GM21528 (cell line): ENCODE measurements at regions not wholly inside any gene's neighbourhood (a gene's known extent, or its start where the extent isn't known, plus 50 kb on each side); places are given as distances from the start of the nearest gene placed in this dataset.

ENCODE experiments used
- ATAC-seq: cut with Tn5 transposase; IDR thresholded peaks from one replicate; pipeline ENCODE4 v1.9.1; 2021; ENCODE audit warnings: mild to moderate bottlenecking, moderate library complexity; ENCODE audit not compliant: unreplicated experiment, low FRiP score

DNA sequence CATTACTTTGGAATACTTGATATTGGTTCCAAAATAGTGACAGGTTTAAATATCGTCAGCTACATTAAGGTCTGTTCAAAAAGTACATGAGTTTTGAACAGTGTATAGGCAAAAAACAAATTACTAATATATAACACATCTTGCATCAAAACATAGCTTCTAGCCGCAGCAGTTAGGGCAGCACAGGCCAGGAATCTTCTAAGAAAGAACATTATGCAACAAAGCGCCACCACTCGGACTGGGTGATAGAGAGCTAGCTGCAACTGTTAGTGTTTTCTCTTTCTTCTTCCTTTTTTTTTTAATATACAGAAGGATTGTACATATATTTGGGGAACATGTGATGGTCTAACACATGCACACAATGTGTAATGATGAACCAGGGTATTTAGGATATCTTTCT is 504.5 kb downstream of the NR2F1-AS1 start:
- no peak for ATAC-seq

DNA sequence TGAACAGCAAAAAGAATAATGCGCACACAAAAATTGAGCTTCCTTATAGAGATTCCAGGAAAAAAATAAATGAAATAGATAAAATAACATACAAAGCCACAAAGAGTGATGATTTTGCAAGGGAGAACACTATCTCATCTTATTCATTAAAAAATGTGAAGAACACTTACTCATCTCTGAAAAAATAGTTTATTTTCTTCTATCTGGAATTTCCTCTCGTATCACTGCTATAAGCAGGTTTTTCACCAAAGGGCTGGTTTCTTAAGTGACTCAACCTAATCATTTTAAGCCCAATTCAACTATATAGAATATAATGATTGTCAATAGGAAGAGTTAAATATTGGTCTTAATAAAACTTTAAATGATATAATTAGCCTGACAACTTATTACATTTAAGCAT is 504.9 kb downstream of the NR2F1-AS1 start:
- ATAC-seq = no peak

DNA sequence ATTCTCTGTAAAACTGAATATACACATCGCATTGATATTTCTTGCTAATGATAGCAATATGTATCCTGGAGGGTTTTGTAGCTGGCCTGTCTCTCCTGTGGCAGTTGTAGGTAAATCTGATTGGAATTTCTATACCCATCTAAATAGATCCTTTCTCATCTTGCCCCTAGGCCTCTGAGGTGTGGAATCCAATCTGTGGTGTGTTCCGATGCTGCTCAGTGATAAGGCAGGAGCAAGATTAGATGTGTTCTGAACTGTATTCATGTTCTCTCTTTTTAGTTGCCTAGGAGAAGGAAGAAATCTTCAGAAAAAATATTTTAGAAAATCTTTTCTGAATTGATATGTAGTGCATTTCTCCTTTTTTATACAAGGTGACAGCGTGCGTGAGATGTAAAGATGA is 507.5 kb downstream of the NR2F1-AS1 start:
- ATAC-seq = no peak

DNA sequence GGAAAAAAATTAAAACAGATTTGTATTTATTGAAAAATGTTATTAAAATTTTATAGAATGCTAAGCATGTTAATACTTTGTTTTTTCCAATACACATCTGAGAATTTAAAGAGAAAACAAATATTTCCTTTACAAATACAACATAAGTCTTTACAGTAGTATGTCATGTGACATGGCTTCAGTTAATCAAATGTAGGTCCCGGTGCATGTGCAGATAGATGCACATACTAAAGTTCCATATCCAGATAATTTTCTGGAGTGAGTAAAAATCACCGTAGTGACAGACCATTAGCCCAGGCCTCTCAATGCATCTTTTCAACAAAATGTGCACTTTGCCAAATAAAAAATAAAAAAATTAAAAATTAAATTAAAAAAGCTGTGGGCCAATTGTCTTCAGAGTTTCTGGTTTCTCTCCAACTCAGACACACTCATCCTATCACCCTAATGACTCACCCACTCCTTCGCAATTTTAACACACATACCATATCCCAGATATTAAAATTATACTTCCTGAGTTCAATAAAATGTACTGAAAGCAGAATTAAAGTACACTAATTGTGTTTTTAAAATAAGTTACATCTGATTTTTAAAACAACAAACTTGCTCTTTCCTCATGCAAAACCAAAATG is 508.1 kb downstream of the NR2F1-AS1 start:
- no peak for ATAC-seq

DNA sequence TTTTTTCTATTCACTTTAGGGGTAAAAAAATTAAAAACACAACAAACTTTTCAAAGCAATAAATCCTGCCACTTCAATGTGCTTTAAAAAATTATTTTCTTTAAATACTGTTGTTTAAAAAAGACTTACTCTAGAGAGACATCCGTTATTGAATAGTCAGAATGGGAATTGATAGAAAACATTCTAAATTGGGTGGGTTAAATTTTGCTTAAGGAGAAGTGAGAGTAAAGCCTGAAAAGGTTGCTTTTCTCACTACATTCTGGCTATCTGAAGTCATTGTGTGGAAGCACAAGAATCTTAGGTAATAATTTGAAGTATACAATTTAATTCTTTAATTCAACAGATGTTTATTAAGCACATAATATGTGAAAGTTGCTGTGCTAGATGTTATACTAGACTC is 509.3 kb downstream of the NR2F1-AS1 start:
- ATAC-seq = no peak

DNA sequence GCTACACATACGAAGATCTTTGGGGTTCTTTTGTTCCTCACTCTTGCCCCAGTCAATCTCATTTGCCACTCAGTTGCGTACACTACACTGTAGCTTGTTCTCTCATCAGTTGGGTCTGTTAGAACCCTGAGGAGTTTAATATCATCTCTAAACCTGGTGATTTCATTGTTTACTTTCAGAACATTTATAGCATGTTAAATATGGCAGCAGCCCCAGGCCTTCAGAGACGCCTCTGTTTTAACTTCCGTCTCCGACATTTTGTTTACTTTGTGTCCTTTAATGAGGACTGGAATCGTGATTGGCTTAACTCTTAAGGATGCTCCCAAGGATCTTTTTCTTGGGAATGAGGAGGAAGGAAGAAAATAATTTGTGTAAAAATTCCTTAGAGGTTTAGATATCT is 510.1 kb downstream of the NR2F1-AS1 start:
- ATAC-seq = no peak

DNA sequence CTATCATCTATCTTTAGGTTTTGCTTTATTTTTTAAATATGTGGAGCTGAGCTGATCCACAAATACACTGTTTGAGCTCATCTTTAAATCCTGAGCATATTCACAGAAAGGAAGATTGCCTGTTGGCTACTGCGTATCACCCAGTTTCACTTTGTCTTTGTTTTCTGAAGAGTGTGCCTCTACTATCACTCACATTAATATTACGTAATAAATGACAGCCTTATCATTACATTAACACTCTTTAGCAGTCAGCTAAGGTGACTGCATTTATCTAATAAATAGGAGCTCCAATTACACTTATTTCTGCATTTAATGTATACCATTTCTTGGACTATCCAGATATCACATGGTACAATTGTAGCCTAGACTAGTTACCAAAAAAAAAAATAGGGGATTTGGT is 511.7 kb downstream of the NR2F1-AS1 start:
- ATAC-seq = no peak

DNA sequence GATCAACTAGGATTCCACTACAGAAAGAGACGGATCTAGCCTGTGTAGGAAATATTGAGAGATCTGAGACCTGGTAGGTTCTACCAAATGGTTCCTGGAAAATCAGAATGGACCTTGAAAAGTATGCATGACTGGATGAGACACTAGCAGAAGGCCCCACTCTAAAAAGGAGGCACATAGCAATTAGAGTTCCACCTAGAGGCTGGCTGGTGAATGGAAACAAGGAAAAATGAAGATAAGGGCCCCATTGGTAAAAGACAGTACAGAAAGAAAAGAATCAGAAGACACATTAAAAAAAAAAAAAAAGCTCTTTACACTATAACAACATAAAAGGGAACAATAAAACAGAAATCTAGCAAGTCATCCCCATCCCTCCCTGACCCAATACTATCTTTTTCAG is 518.5 kb downstream of the NR2F1-AS1 start:
- ATAC-seq = no peak

DNA sequence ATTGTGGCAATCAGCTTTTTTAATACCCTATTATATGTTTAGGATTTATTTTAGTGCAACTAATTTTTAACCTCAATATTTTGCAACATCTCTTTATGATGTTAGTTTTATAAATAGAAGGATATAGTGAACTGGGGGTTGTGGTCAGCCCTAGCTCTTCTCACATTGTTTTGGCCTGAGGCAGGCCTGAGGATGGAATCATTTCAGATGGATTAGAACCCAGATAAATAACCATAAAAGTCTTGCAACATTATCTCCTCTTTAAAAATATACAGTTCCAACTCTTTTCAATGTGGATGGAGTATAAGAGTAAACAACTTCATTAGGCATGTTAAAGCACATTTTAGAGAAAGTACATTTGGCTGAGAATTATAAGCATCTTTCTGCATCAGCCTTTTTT is 522.7 kb downstream of the NR2F1-AS1 start:
- ATAC-seq = no peak

DNA sequence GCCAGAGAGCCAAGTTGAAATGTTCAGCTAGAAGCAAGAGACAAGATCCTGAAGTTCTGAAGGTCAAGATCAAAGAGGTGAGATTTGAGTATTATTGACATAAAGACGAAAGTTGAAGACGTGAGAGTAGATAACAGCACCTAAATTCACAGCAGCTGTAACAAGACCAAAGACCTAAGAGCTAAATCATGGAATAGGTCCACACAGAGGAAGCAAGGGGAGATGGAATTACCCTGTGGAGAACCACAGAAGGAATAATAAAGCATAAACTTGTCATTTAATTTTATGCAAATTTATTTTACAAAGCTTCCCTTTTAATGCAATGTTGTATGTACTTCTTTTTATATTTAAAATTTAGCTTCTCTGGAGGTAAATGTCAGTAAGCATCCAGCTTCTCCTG is 523.7 kb downstream of the NR2F1-AS1 start:
- no peak for ATAC-seq

DNA sequence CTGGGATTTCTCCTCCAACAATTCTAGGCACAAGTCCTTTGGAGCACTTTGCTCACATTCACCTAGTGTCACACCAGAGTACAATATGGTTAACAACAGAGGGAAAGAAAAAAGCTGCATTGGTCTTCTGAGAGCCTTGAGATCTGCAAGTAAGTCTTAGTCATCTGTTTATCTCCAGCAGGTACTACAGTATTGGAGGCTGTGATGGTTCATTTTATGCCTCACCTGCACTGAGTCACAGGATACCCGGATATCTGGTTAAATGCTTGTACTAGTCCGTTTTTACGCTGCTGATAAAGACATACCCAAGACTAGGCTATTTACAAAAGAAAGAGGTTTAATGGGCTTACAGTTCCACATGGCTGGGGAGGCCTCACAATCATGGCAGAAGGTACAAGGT is 525.0 kb downstream of the NR2F1-AS1 start:
- ATAC-seq = no peak

DNA sequence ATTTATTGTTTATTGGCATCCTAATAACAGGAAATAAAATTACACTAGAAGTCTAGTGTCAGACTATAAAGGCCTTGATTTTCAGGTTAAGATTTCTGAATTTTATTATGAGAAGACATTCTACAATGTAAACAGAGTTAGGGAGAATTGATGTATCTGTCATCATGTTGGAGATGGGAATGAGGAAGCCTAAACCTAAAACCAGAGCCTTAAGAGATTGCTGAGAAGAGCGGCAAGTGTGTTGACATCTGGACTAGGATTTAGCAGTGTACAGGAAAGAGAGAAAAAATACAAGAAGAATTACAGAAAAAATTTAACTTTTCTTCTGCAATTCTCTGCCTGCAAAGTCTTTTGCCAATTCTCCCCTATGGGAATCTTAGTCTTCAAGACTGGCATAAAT is 525.5 kb downstream of the NR2F1-AS1 start:
- no peak for ATAC-seq

DNA sequence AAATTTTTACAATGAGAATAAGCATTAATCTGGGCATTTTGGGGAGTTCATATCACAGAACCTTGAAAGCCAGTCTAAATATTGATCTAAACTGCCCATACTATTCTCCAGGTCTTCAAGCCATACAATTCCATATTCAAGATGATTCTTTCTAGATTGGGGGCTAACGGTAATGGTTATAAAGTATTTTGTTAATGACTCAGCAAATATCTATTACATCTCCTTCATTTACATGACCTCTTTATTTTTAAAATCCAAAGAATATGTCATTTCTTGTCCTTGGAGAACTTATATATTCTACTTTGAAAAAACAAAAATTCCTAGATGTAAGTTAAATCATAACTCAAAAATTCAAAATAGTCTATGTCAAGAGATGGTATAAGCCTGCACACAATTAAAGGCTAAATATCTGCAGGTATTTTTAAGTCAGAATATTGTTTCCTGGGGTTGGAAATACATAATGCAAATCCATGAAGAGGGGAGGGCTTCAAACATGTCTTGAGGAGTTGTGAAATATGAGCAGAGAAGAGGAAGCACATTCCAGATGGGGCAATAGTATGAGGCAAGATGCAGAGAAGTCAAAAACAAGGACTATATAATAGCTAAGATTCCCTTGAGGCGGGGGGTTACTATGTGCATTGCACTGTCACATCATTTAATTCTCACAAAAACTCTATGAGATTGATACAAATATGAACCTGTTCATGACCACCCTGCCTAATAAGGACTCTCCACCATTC is 526.4 kb downstream of the NR2F1-AS1 start:
- ATAC-seq = no peak

DNA sequence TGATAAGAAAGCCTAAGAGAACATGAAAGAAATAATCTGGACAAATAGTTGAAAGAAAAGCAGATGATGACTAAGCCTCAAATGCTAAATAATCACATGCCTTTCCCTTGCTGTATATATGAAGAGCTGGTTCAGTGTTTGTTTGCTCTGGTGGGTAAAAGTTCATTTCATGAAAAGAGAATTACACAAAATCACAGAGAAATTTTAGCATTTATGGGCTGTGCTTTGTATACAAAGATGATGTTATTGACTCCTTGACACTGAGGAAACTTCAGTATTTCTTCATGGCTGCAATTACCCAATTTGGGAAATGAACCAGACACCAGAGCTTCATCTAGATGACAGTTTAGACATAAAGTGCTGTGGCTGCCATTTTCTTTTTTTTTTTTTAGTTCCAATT is 527.2 kb downstream of the NR2F1-AS1 start:
- ATAC-seq = no peak

DNA sequence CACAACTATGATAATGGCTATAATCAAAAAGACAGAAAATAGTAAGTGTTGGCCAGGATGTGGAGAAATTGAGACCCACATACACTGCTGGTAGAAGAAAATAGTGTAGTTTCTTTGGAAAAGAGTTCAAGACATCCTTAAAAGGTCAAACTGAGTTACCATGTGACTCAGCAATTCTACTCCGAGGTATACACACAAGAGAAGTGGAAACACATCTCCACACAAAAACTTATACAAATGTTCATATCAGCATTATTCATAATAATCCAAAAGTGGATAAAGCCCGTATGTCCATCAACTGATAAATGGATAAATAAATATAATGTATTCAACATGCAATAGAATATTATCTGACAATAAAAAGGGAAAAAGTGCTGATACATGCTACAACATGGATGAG is 532.2 kb downstream of the NR2F1-AS1 start:
- ATAC-seq = no peak

DNA sequence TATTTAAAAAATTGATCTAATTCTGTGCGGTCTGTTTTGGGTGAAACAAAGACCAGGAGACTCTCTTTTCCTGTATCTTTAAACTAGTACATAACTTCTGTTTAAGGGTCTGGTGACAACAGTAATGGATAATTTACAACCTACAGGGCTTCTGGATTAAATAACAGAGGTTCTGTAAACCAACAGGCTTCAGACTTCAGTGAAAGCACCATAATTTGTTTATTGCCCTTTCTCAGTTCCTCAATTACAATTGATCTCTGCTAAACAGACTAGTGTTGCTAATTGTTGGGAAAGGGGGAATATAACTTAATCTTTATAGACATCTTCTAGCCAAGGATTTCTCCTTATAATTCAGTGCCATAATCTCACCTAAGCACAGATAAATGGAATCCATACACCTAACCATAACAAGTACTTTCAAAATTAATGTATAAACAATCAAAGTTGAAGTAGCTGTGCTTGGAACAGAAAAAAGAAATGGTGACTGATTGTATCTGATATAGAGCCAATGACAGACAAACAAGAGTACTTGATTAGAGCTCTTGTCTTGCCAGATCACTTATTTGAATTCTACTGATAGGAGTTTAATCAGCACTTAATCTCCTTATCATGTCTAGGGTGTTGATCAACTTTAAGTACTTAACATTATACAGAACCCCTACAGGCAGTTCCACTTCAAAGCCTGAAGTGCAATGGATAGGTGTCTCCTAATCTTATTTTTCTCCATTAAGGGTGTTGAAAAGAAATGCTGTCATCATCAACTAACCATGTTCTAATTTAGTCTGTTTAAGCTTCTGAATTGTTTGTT is 536.0 kb downstream of the NR2F1-AS1 start:
- ATAC-seq = no peak

DNA sequence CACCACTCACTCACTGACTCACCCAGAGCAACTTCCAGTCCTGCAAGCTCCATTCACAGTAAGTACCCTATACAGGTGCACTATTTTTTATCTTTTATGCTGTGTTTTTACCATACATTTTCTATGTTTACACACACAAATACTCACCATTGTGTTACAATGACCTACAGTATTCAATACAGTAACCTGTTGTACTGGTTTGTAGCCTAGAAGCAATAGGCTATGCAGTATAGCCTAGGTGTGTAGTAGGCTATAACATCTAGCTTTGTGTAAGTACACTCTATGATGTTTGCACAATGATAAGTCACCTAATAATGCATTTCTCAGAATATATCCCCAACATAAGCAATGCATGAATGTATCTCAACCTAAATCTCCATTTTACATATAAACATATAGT is 541.1 kb downstream of the NR2F1-AS1 start:
- no peak for ATAC-seq

DNA sequence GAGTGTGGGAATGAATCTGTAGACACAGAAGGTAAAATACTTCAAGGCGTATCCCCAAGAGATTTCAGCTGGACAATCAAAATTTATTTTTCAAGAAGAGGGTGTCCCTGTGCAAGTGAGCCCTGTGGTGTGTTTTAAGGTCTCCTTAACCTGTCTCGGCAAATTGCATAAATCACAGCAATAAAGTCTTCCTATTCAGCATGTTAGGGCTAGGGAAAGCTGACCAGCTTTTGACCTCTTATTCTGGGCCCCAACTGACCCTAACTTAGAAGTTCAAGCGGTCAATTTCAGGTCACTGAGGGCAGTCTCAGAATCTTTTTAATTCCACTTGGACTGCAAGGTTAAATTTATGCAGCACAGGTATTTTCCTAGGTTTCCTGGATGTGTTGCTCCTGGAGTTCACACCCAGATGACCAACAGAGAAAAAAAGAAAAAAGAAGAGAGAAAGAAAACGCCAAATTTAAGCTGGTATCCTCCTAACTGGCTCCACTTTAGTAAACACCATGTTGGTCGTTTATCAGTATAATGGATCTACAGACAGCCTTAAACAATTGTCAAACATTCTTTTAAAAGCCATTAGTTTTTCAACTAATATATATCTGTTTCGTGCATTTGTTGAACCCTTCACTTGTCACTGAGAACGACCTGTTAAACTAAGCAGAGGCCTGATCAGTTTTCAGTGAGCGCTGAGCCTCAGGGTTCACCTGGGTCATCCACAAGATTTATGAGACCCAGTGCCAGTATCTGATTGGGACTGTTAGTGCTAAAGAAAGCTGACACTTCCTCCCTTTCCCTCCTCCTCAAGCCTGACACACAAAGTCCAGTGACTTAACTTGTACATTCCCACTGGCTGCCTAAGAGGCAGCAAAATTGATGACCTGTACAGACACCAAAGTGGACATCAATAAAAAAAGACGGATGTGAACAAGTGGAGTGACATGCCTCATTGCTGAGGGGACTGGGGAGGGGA is 546.1 kb downstream of the NR2F1-AS1 start:
- ATAC-seq = no peak

DNA sequence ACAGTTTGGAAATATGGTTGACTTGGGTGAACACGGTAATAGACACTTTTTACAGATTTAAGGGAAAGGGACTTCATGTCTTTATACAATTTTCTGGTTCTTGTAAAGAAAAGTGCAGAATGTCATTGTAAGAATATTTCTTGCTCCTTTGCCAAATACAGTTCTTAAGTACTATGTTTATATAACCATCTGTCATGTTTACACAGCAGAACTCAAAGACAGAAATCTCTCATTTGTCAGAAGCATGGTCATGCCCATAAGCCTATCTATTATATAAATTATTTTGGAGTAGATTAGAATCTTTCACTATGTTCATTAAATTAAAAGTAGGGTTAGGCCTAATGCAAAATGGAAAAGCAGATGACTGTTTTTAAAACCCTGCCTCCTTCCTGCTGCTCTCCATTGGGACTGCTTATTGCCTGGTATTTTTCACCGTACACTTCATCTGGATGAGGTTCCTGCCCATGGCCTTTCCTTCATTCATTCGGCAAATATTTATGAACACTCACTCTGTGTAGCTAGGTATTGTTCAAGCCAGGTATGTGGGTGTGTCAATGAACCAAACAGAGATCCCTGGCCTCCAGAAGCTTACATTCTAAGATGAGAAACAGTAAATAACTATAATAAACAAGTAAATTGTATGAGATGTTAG is 558.1 kb downstream of the NR2F1-AS1 start:
- ATAC-seq = no peak

DNA sequence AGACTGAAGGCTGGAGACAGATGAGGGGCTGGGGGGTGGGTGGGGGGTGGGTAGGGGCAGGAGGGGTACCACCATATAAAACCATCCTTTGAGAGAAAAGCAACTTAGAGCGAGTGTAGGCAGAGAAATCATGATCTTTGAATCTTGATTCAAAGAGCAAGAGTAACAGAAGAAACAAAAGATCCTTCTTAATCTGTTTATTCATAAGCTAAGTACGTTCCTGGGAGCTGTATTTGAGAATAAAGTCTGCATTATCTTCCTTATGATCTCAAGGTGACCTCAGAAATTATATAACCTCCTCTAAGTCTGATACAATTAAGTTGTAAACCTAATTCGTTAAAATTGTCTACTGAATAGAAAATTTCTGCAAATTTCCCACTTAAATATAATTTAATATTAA is 558.8 kb downstream of the NR2F1-AS1 start:
- ATAC-seq = no peak
